ENCODE measurements at regions not wholly inside any gene's neighbourhood (a gene's known extent, or its start where the extent isn't known, plus 50 kb on each side); places are given as distances from the start of the nearest gene placed in this dataset.

- Mint-ChIP-seq H3K9me3 (ENCODE audit: unreplicated experiment) (no peaks in the 10 kb centered on the region), H3K27ac (ENCODE audit: unreplicated experiment) (no peak overlapping the region), H3K27me3 (ENCODE audit: insufficient read depth, unreplicated experiment) (peaks cover 5% of the 10 kb centered on the region), H3K36me3 (ENCODE audit: insufficient read depth, unreplicated experiment) (no peaks in the 10 kb centered on the region), H3K4me3 (ENCODE audit: unreplicated experiment) (no peak overlapping the region), H3K4me1 (ENCODE audit: low read depth, unreplicated experiment) (no peaks in the 10 kb centered on the region)
- ChIA-PET CTCF (interaction anchor here (0.6 kb wide), 1 partner anchor 48 kb away, joined by 3 read pairs; no protein-coding TSS in a partner anchor), POLR2A (no interaction called here)
- TF ChIP-seq CTCF (IDR thresholded peaks at IDR 0.05; ENCODE audit: insufficient read depth in 1 of 2, low read depth in 1 of 2, low read length in 1 of 2, severe bottlenecking in 1 of 2, unreplicated experiment in 1 of 2) = no peak
- intact Hi-C loops (cut with micrococcal nuclease; ENCODE audit: unreplicated experiment) = no loop called here
- Histone ChIP-seq H3K9me3 (no peaks in the 10 kb centered on the region), H3K4me1 (no peaks in the 10 kb centered on the region), H3K36me3 (ENCODE audit: control insufficient read depth, insufficient read depth, low read length) (no peaks in the 10 kb centered on the region), H3K27me3 (replicated peaks; ENCODE audit: control insufficient read depth, insufficient read depth, low read length) (no peaks in the 10 kb centered on the region), H3K4me3 (ENCODE audit: low read depth, low read length) (no peak overlapping the region)
- BruUV-seq (replicated peaks) = no TSS peak
- no peak for DNase-seq
Observed at GRCh38 chr15:99476413-99477222, 89.2 kb upstream of the MEF2A start.

- CTCF ChIA-PET = no interaction called here
- no peak overlapping the region for H3K4me3 ChIP-seq (ENCODE audit: low read depth, low read length)
Observed at GRCh38 chr15:99477791-99478471, 87.9 kb upstream of the MEF2A start.

GRCh38 chr15:99478977-99479376 lies 86.8 kb upstream of the MEF2A start:
- no peak for DNase-seq
- POLR2A ChIA-PET = no interaction called here

More at GRCh38 chr15:99477791-99478471, 87.9 kb upstream of the MEF2A start:
- H3K27ac Mint-ChIP-seq (ENCODE audit: unreplicated experiment) = no peak overlapping the region
- BruUV-seq (replicated peaks) = no TSS peak
- peaks cover 5% of the 10 kb centered on the region for H3K27me3 Mint-ChIP-seq (ENCODE audit: insufficient read depth, unreplicated experiment)
- no peaks in the 10 kb centered on the region for H3K9me3 Mint-ChIP-seq (ENCODE audit: unreplicated experiment)
- DNase-seq = no peak
- POLR2A ChIA-PET = no interaction called here
- Histone ChIP-seq H3K36me3 (ENCODE audit: control insufficient read depth, insufficient read depth, low read length) (no peaks in the 10 kb centered on the region), H3K9me3 (no peaks in the 10 kb centered on the region), H3K27me3 (replicated peaks; ENCODE audit: control insufficient read depth, insufficient read depth, low read length) (no peaks in the 10 kb centered on the region), H3K4me1 (no peaks in the 10 kb centered on the region)
- H3K4me3 Mint-ChIP-seq (ENCODE audit: unreplicated experiment) = no peak overlapping the region
- no peak for TF ChIP-seq CTCF (IDR thresholded peaks at IDR 0.05; ENCODE audit: insufficient read depth in 1 of 2, low read depth in 1 of 2, low read length in 1 of 2, severe bottlenecking in 1 of 2, unreplicated experiment in 1 of 2)
- no peaks in the 10 kb centered on the region for H3K4me1 Mint-ChIP-seq (ENCODE audit: low read depth, unreplicated experiment)
- intact Hi-C loops (cut with micrococcal nuclease; ENCODE audit: unreplicated experiment) = no loop called here
- H3K36me3 Mint-ChIP-seq (ENCODE audit: insufficient read depth, unreplicated experiment) = no peaks in the 10 kb centered on the region

More at GRCh38 chr15:99478977-99479376, 86.8 kb upstream of the MEF2A start:
- Mint-ChIP-seq H3K4me1 (ENCODE audit: low read depth, unreplicated experiment) (no peaks in the 10 kb centered on the region), H3K4me3 (ENCODE audit: unreplicated experiment) (no peak overlapping the region), H3K27ac (ENCODE audit: unreplicated experiment) (no peak overlapping the region), H3K36me3 (ENCODE audit: insufficient read depth, unreplicated experiment) (no peaks in the 10 kb centered on the region), H3K9me3 (ENCODE audit: unreplicated experiment) (no peaks in the 10 kb centered on the region), H3K27me3 (ENCODE audit: insufficient read depth, unreplicated experiment) (peaks cover 5% of the 10 kb centered on the region)
- no peaks in the 10 kb centered on the region for H3K4me1 ChIP-seq
- no peaks in the 10 kb centered on the region for H3K36me3 ChIP-seq (ENCODE audit: control insufficient read depth, insufficient read depth, low read length)
- BruUV-seq (replicated peaks) = no TSS peak
- no peaks in the 10 kb centered on the region for H3K27me3 ChIP-seq (replicated peaks; ENCODE audit: control insufficient read depth, insufficient read depth, low read length)
- no peak for TF ChIP-seq CTCF (IDR thresholded peaks at IDR 0.05; ENCODE audit: insufficient read depth in 1 of 2, low read depth in 1 of 2, low read length in 1 of 2, severe bottlenecking in 1 of 2, unreplicated experiment in 1 of 2)
- H3K9me3 ChIP-seq = no peaks in the 10 kb centered on the region
- CTCF ChIA-PET = no interaction called here
- H3K4me3 ChIP-seq (ENCODE audit: low read depth, low read length) = no peak overlapping the region
- intact Hi-C loops (cut with micrococcal nuclease; ENCODE audit: unreplicated experiment) = no loop called here

Data from Caco-2 (cell line).